HepG2 (cell line): ENCODE measurements at regions not wholly inside any gene's neighbourhood (a gene's known extent, or its start where the extent isn't known, plus 50 kb on each side); places are given as distances from the start of the nearest gene placed in this dataset.

ENCODE experiments used
- ATAC-seq: fragments of 200-7000 bp; cut with Tn5 transposase; 3 replicates; pipeline ENCODE4 v1.9.1; 2020; ENCODE audit warnings: mild to moderate bottlenecking, moderate library complexity
- BruUV-seq: library from RNA; stranded (reverse); fragments of 400-500 nt; replicated peaks from 2 replicates; lab custom pipeline; 2021; lab: Mats Ljungman, UMichigan
- CTCF ChIA-PET: fragments of 300-600 bp; formaldehyde crosslinking; extraction: SDS; loops from one replicate; lab custom pipeline; 2021; ENCODE audit warnings: low total read pairs, inconsistent platforms, low intra/inter-chr PET ratio; lab: Yijun Ruan, JAX
- POLR2A ChIA-PET: fragments of 350-600 bp; sonication (Branson Sonifier 250); formaldehyde crosslinking; loops from one replicate; lab custom pipeline; 2020; ENCODE audit warnings: antibody characterized with exemption, inconsistent platforms; lab: Yijun Ruan, JAX
- DNase-seq: peaks from one replicate; pipeline ENCODE4 v3.0.0-alpha.2; 2015; ENCODE audit warnings: low spot score
- FAIRE-seq: peaks from 3 replicates; lab custom pipeline; 2011; peaks lifted over from hg19 to GRCh38; lab: Jason Lieb, UNC
- H2AFZ ChIP-seq: one replicate; pipeline ENCODE4 v1.6.1; 2011; ENCODE audit warnings: low read length, inconsistent platforms
- H3K27ac ChIP-seq: fragments of 300-600 bp; 3 replicates; pipeline ENCODE4 v1.8.0; 2011; ENCODE audit warnings: mixed run types, mild to moderate bottlenecking, mixed read lengths, low read length, inconsistent platforms; ENCODE audit not compliant: insufficient read depth; ENCODE audit errors: extremely low read length
- H3K27me3 ChIP-seq, 2 experiments: fragments of 200-600 bp in 1 of 2; 2 replicates in 1 of 2; 3 replicates in 1 of 2; pipeline versions ENCODE4 v1.6.0 to v1.8.0; 2011; ENCODE audit warnings: low read length in 2 of 2, mild to moderate bottlenecking in 2 of 2, moderate library complexity in 2 of 2, inconsistent platforms in 1 of 2; ENCODE audit not compliant: insufficient read depth in 2 of 2, control insufficient read depth in 1 of 2
- H3K36me3 ChIP-seq, 2 experiments: fragments of 200-600 bp in 1 of 2; replicated peaks in 1 of 2; 2 replicates in 1 of 2; 3 replicates in 1 of 2; pipeline versions ENCODE4 v1.5.1 to v1.8.0; 2011; ENCODE audit warnings: low read length in 2 of 2, inconsistent platforms in 1 of 2; ENCODE audit not compliant: insufficient read depth in 2 of 2, control insufficient read depth in 1 of 2
- H3K4me1 ChIP-seq: 2 replicates; pipeline ENCODE4 v1.5.1; 2012; ENCODE audit warnings: low read length, inconsistent platforms; ENCODE audit not compliant: insufficient read depth
- H3K4me2 ChIP-seq: 2 replicates; pipeline ENCODE4 v1.6.0; 2011; ENCODE audit warnings: low read depth, low read length, inconsistent platforms
- H3K4me3 ChIP-seq, 3 experiments: fragments of 200-600 bp in 1 of 3; sonication (generic), shearing (Covaris generic) in 1 of 3; replicated peaks in 1 of 3; 2 replicates each; pipeline ENCODE4 v1.5.1; 2011 to 2016; ENCODE audit warnings: low read length in 3 of 3, inconsistent platforms in 2 of 3, low read depth in 2 of 3, mild to moderate bottlenecking in 2 of 3, control low read depth in 1 of 3, mixed read lengths in 1 of 3; ENCODE audit not compliant: insufficient read depth in 1 of 3
- H3K79me2 ChIP-seq: one replicate; pipeline ENCODE4 v1.6.1; 2011; ENCODE audit warnings: low read length, inconsistent platforms; ENCODE audit not compliant: insufficient read depth
- H3K9ac ChIP-seq: 2 replicates; pipeline ENCODE4 v1.6.0; 2011; ENCODE audit warnings: mild to moderate bottlenecking, low read depth, low read length, inconsistent platforms; ENCODE audit not compliant: insufficient read depth
- H3K9me3 ChIP-seq: 2 replicates; pipeline ENCODE4 v1.5.1; 2012; ENCODE audit warnings: mild to moderate bottlenecking, low read length
- H4K20me1 ChIP-seq: 2 replicates; pipeline ENCODE4 v1.6.0; 2011; ENCODE audit warnings: inconsistent platforms, mild to moderate bottlenecking, low read length, moderate library complexity; ENCODE audit not compliant: insufficient read depth
- AHDC1 ChIP-seq: sonication (generic); formaldehyde crosslinking; IDR thresholded peaks from 2 replicates; pipeline ENCODE4 v1.5.1; 2020; ENCODE audit warnings: mild to moderate bottlenecking, missing genetic modification reagents, borderline replicate concordance
- NR0B2 ChIP-seq: sonication (generic); formaldehyde crosslinking; IDR thresholded peaks from 2 replicates; pipeline ENCODE4 v1.4.0; 2020; ENCODE audit warnings: mild to moderate bottlenecking, missing genetic modification reagents
- NR3C1 ChIP-seq: sonication (generic); formaldehyde crosslinking; IDR thresholded peaks from 2 replicates; pipeline ENCODE4 v1.4.0; 2020; ENCODE audit warnings: missing genetic modification reagents
- RNF2 ChIP-seq: fragments of 450-650 bp; conservative IDR thresholded peaks from 2 replicates; pipeline ENCODE4 v1.6.1; 2016; ENCODE audit warnings: low read depth
- RXRB ChIP-seq: IDR thresholded peaks from 2 replicates; pipeline ENCODE4 v1.6.1; 2016; ENCODE audit warnings: borderline replicate concordance, missing genetic modification reagents, missing compliant biosample characterization
- WIZ ChIP-seq: sonication (generic); formaldehyde crosslinking; IDR thresholded peaks from 2 replicates; pipeline ENCODE4 v1.5.1; 2020; ENCODE audit warnings: mild to moderate bottlenecking, missing genetic modification reagents
- ZBTB25 ChIP-seq: IDR thresholded peaks from 2 replicates; pipeline ENCODE4 v1.6.1; 2018; ENCODE audit warnings: missing genetic modification reagents
- ZNF180 ChIP-seq: sonication (generic); formaldehyde crosslinking; IDR thresholded peaks from 2 replicates; pipeline ENCODE4 v1.4.0; 2020; ENCODE audit warnings: low read depth, missing genetic modification reagents, borderline replicate concordance
- ZNF232 ChIP-seq: sonication (generic); formaldehyde crosslinking; IDR thresholded peaks from 2 replicates; pipeline ENCODE4 v1.4.0; 2020; ENCODE audit warnings: missing genetic modification reagents, borderline replicate concordance
- ZNF24 ChIP-seq: fragments of 450-650 bp; IDR thresholded peaks from 2 replicates; pipeline ENCODE4 v1.6.1; 2017; ENCODE audit warnings: antibody characterized with exemption, mild to moderate bottlenecking
- ZNF687 ChIP-seq: sonication (generic); formaldehyde crosslinking; IDR thresholded peaks from 2 replicates; pipeline ENCODE4 v1.5.1; 2020; ENCODE audit warnings: mild to moderate bottlenecking, missing genetic modification reagents, moderate library complexity
- ZNF766 ChIP-seq: sonication (generic); formaldehyde crosslinking; IDR thresholded peaks from 2 replicates; pipeline ENCODE4 v1.5.0; 2020; ENCODE audit warnings: missing genetic modification reagents, borderline replicate concordance
- WGBS: methylation state at CpG from one replicate; pipeline ENCODE4 v1.1.6; 2017; ENCODE audit warnings: low lambda C conversion rate; 5-methylcytosine and 5-hydroxymethylcytosine counted together
- in situ Hi-C: cut with HindIII; loops from 2 replicates; pipeline ENCODE4 v1.10.0; 2017; ENCODE audit warnings: low pct_unique_long_range_greater_than_20kb; ENCODE audit not compliant: extremely low pct_ligation_motif_present
- intact Hi-C: fragments of 100-400 bp; cut with micrococcal nuclease; formaldehyde crosslinking; loops from one replicate; pipeline ENCODE4 v1.10.0; 2022; ENCODE audit not compliant: unreplicated experiment

- no peak for TF ChIP-seq ZBTB25
- no peak for TF ChIP-seq ZNF180 (CRISPR knock-in tag)
- no peak for TF ChIP-seq RNF2
Measured at GRCh38 chr3:20258371-20258770, 72.4 kb upstream of the SGO1 start (continued).

- no peaks in the 10 kb centered on the region for H3K4me1 ChIP-seq
- no peaks in the 10 kb centered on the region for H3K36me3 ChIP-seq
- H3K9me3 ChIP-seq, result 0 out of 2 replicates have a peak, but pooled peaks cover 4% of the 10 kb centered on the region
- no TSS peak for BruUV-seq
- in situ Hi-C loops, result no loop called here
- FAIRE-seq (no peak), DNase-seq (no peak), ATAC-seq (no peak)
- WGBS, result 15% methylated on average over 3 of the region's 3 CpGs
- no peaks in the 10 kb centered on the region for H3K27me3 ChIP-seq
- no peak overlapping the region for H3K4me3 ChIP-seq
- H3K4me2 ChIP-seq, result no peak overlapping the region
- no peak overlapping the region for H3K9ac ChIP-seq
- intact Hi-C loops, result no loop called here
- no peak overlapping the region for H3K27ac ChIP-seq
- ChIA-PET CTCF (no interaction called here), POLR2A (no interaction called here)
- H4K20me1 ChIP-seq, result no peaks in the 10 kb centered on the region
- no peaks in the 10 kb centered on the region for H3K79me2 ChIP-seq
- H2AFZ ChIP-seq, result no peak overlapping the region
- TF ChIP-seq NR3C1 (CRISPR knock-in tag) (no peak), ZNF232 (CRISPR knock-in tag) (no peak), ZNF766 (no peak), WIZ (CRISPR knock-in tag) (no peak), RXRB (CRISPR knock-in tag) (no peak), NR0B2 (CRISPR knock-in tag) (no peak), ZNF24 (no peak), AHDC1 (CRISPR knock-in tag) (no peak), ZNF687 (CRISPR knock-in tag) (no peak)
Measured at GRCh38 chr3:20256144-20256543, 70.1 kb upstream of the SGO1 start.
